A549 (cell line): ENCODE measurements at regions not wholly inside any gene's neighbourhood (a gene's known extent, or its start where the extent isn't known, plus 50 kb on each side); places are given as distances from the start of the nearest gene placed in this dataset.

Experiments
- ATAC-seq, 2 experiments: fragments of 200-7000 bp in 1 of 2; fragments of >200 bp in 1 of 2; cut with Nextera tagmentation in 1 of 2; cut with Tn5 transposase in 1 of 2; 3 replicates each; pipeline versions ENCODE4 v1.8.0 to v1.9.1; 2018 to 2020; ENCODE audit warnings: mild to moderate bottlenecking in 1 of 2, moderate library complexity in 1 of 2
- CTCF ChIA-PET: fragments of 300-600 bp; sonication (Branson Sonifier 250); formaldehyde crosslinking; extraction: SDS; loops from one replicate; lab custom pipeline; 2021; ENCODE audit warnings: antibody characterized with exemption, inconsistent platforms; lab: Yijun Ruan, JAX
- POLR2A ChIA-PET: fragments of 350-600 bp; formaldehyde crosslinking; extraction: SDS; loops from one replicate; lab custom pipeline; 2021; ENCODE audit warnings: antibody characterized with exemption, inconsistent platforms; lab: Yijun Ruan, JAX
- DNase-seq, 2 experiments: peaks; one replicate each; pipeline versions ENCODE4 v3.0.0 to v3.0.0-alpha.2; 2011 to 2016; ENCODE audit warnings: low read depth in 1 of 2, low spot score in 1 of 2
- FAIRE-seq: peaks from 2 replicates; lab custom pipeline; 2011; peaks lifted over from hg19 to GRCh38; lab: Jason Lieb, UNC
- H3K27ac ChIP-seq, 2 experiments: fragments of >200 bp; sonication (Bioruptor Twin); formaldehyde crosslinking; 3 replicates each; pipeline ENCODE4 v1.5.1; 2016 to 2017
- H3K4me1 ChIP-seq: fragments of >200 bp; sonication (Bioruptor Twin); formaldehyde crosslinking; 3 replicates; pipeline ENCODE4 v1.6.1; 2016
- H3K4me2 ChIP-seq: fragments of >200 bp; sonication (Bioruptor Twin); formaldehyde crosslinking; 3 replicates; pipeline ENCODE4 v1.6.1; 2016
- H3K4me3 ChIP-seq: fragments of >200 bp; sonication (Bioruptor Twin); formaldehyde crosslinking; 3 replicates; pipeline ENCODE4 v1.5.1; 2016
- H3K9me3 ChIP-seq: fragments of >200 bp; sonication (Bioruptor Twin); formaldehyde crosslinking; 3 replicates; pipeline ENCODE4 v1.6.1; 2016
- CEBPB ChIP-seq, 2 experiments: fragments of >200 bp in 1 of 2; sonication (Bioruptor Twin) in 1 of 2; formaldehyde crosslinking in 1 of 2; IDR thresholded peaks; 2 replicates each; pipeline ENCODE4 v1.6.1; 2012 to 2016
- CHD2 ChIP-seq: fragments of 150-350 bp; IDR thresholded peaks from 2 replicates; pipeline ENCODE4 v1.6.1; 2014; ENCODE audit warnings: low read length; ENCODE audit not compliant: partially characterized antibody
- EHMT2 ChIP-seq: fragments of 200-600 bp; sonication (generic); IDR thresholded peaks from 2 replicates; pipeline ENCODE4 v1.6.1; 2016; ENCODE audit warnings: antibody characterized with exemption, low read depth, mild to moderate bottlenecking, moderate library complexity
- ESRRA ChIP-seq: fragments of 150-350 bp; IDR thresholded peaks from 2 replicates; pipeline ENCODE4 v1.6.1; 2014; ENCODE audit warnings: mild to moderate bottlenecking, low read length, borderline replicate concordance
- FOSB ChIP-seq: fragments of 250-450 bp; sonication (Bioruptor Pico); IDR thresholded peaks from 2 replicates; pipeline ENCODE4 v1.5.0; 2020; ENCODE audit warnings: mild to moderate bottlenecking, moderate library complexity
- HMGXB4 ChIP-seq: fragments of 250-450 bp; sonication (Bioruptor Pico); IDR thresholded peaks from 2 replicates; pipeline ENCODE4 v1.5.0; 2021; ENCODE audit warnings: mild to moderate bottlenecking, moderate library complexity, borderline replicate concordance
- HOXA7 ChIP-seq: fragments of 250-450 bp; sonication (Bioruptor Pico); IDR thresholded peaks from 2 replicates; pipeline ENCODE4 v1.5.0; 2020; ENCODE audit warnings: mild to moderate bottlenecking, moderate library complexity
- JUN ChIP-seq, 2 experiments: fragments of >200 bp; sonication (Bioruptor Twin); formaldehyde crosslinking; IDR thresholded peaks; 2 replicates in 1 of 2; 3 replicates in 1 of 2; pipeline ENCODE4 v1.6.1; 2016 to 2017
- MAFK ChIP-seq: fragments of 450-650 bp; IDR thresholded peaks from 2 replicates; pipeline ENCODE4 v1.6.1; 2014; ENCODE audit not compliant: partially characterized antibody
- NR3C1 ChIP-seq: fragments of >200 bp; sonication (Bioruptor Twin); formaldehyde crosslinking; IDR thresholded peaks from 3 replicates; pipeline ENCODE4 v1.6.1; 2017
- RAD21 ChIP-seq, 2 experiments: fragments of >200 bp in 1 of 2; sonication (Bioruptor Twin) in 1 of 2; formaldehyde crosslinking in 1 of 2; IDR thresholded peaks in 1 of 2; conservative IDR thresholded peaks in 1 of 2; 2 replicates in 1 of 2; 3 replicates in 1 of 2; pipeline ENCODE4 v1.6.1; 2012 to 2018; ENCODE audit warnings: inconsistent platforms in 1 of 2
- RARB ChIP-seq: fragments of 250-450 bp; sonication (Bioruptor Pico); IDR thresholded peaks from 2 replicates; pipeline ENCODE4 v1.8.0; 2021; ENCODE audit warnings: mild to moderate bottlenecking, moderate library complexity
- RNF2 ChIP-seq: fragments of 200-600 bp; sonication (generic); IDR thresholded peaks from 2 replicates; pipeline ENCODE4 v1.6.1; 2016; ENCODE audit warnings: low read depth, mild to moderate bottlenecking, antibody characterized with exemption, moderate library complexity, borderline replicate concordance
- SMC3 ChIP-seq: fragments of >200 bp; sonication (Bioruptor Twin); formaldehyde crosslinking; IDR thresholded peaks from 3 replicates; pipeline ENCODE4 v1.6.1; 2018; ENCODE audit warnings: inconsistent platforms
- ZFP36 ChIP-seq: fragments of 450-650 bp; IDR thresholded peaks from 2 replicates; pipeline ENCODE4 v1.6.1; 2014; ENCODE audit warnings: borderline replicate concordance; ENCODE audit not compliant: partially characterized antibody
- WGBS: methylation state at CpG from one replicate; pipeline ENCODE4 v1.1.6; 2017; ENCODE audit errors: missing lambda C conversion rate; 5-methylcytosine and 5-hydroxymethylcytosine counted together
- TF ChIP-seq, protein P1 (sequence below): fragments of >200 bp; sonication (Bioruptor Twin); formaldehyde crosslinking; IDR thresholded peaks from 3 replicates; pipeline ENCODE4 v1.5.1; 2016
- TF ChIP-seq, protein P2 (sequence below): IDR thresholded peaks from 2 replicates; pipeline ENCODE4 v1.6.1; 2012
- TF ChIP-seq, protein P3 (sequence below): fragments of 450-650 bp; IDR thresholded peaks from 2 replicates; pipeline ENCODE4 v1.6.1; 2014; ENCODE audit warnings: antibody characterized with exemption

GRCh38 chrX:151505796-151506195 lies 57.7 kb upstream of the PASD1 start:
- WGBS: 0% methylated on average over 2 of the region's 2 CpGs
- no peak overlapping the region for H3K4me2 ChIP-seq
- no peaks in the 10 kb centered on the region for H3K4me1 ChIP-seq
- CTCF ChIA-PET: interaction anchor here (0.6 to 1.6 kb wide), 8 partner anchors 10 to 1407 kb away, joined by 3 to 7 read pairs (median 3); partner anchors contain the start of gene GPR50
- POLR2A ChIA-PET: no interaction called here
- peak; percentile 66 to 85; a peak in 5 of 6 replicates for ATAC-seq
- TF ChIP-seq HMGXB4 (CRISPR knock-in tag) (no peak), ZFP36 (no peak), NR3C1 (no peak), SMC3 (peak; percentile 16; the same call in 1 of the 3 replicates), RAD21 (conservative IDR thresholded peaks at IDR 0.05 in 1 of 2, IDR thresholded peaks at IDR 0.05 in 1 of 2) (peak; percentile 48 to 61), ESRRA (no peak), EHMT2 (no peak), FOSB (CRISPR knock-in tag) (no peak), RNF2 (no peak)
- TF ChIP-seq, protein P1, sequence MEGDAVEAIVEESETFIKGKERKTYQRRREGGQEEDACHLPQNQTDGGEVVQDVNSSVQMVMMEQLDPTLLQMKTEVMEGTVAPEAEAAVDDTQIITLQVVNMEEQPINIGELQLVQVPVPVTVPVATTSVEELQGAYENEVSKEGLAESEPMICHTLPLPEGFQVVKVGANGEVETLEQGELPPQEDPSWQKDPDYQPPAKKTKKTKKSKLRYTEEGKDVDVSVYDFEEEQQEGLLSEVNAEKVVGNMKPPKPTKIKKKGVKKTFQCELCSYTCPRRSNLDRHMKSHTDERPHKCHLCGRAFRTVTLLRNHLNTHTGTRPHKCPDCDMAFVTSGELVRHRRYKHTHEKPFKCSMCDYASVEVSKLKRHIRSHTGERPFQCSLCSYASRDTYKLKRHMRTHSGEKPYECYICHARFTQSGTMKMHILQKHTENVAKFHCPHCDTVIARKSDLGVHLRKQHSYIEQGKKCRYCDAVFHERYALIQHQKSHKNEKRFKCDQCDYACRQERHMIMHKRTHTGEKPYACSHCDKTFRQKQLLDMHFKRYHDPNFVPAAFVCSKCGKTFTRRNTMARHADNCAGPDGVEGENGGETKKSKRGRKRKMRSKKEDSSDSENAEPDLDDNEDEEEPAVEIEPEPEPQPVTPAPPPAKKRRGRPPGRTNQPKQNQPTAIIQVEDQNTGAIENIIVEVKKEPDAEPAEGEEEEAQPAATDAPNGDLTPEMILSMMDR: peak; percentile 37
- TF ChIP-seq, protein P2, sequence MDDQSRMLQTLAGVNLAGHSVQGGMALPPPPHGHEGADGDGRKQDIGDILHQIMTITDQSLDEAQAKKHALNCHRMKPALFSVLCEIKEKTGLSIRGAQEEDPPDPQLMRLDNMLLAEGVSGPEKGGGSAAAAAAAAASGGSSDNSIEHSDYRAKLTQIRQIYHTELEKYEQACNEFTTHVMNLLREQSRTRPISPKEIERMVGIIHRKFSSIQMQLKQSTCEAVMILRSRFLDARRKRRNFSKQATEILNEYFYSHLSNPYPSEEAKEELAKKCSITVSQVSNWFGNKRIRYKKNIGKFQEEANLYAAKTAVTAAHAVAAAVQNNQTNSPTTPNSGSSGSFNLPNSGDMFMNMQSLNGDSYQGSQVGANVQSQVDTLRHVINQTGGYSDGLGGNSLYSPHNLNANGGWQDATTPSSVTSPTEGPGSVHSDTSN: no peak
- no peaks in the 10 kb centered on the region for H3K9me3 ChIP-seq
- H3K4me3 ChIP-seq: no peak overlapping the region
- DNase-seq: peak; percentile 3 to 24
- no peak for FAIRE-seq
- H3K27ac ChIP-seq: no peak overlapping the region

DNA sequence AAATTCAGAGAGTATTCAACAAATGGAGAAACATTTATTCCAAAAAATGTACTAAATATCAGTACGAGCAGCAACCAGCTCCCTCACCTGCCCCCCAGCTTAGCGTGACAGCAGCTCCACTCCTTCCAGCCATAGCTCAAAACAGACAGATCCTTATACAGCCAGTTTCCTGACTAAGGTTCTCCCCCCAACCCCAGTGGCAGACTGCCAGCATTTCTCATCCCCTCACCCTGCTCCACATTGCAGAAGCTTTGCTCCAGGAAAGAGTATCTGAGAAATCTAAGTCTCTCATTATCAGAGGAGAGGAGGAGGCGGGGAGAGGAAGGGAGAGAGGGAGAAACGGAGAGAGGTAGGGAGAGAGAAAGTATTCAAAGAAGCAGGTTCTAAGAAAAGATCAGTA lies 53.3 kb upstream of the PASD1 start:
- CTCF ChIA-PET: no interaction called here
- POLR2A ChIA-PET: no interaction called here
- no peaks in the 10 kb centered on the region for H3K9me3 ChIP-seq
- ATAC-seq (no peak), FAIRE-seq (no peak), DNase-seq (no peak)
- TF ChIP-seq JUN (IDR thresholded peaks at IDR 0.05) (no peak), MAFK (no peak), CHD2 (no peak), HOXA7 (CRISPR knock-in tag) (no peak), HMGXB4 (CRISPR knock-in tag) (no peak), CEBPB (IDR thresholded peaks at IDR 0.05) (no peak), RARB (CRISPR knock-in tag) (no peak)
- TF ChIP-seq, protein P3, sequence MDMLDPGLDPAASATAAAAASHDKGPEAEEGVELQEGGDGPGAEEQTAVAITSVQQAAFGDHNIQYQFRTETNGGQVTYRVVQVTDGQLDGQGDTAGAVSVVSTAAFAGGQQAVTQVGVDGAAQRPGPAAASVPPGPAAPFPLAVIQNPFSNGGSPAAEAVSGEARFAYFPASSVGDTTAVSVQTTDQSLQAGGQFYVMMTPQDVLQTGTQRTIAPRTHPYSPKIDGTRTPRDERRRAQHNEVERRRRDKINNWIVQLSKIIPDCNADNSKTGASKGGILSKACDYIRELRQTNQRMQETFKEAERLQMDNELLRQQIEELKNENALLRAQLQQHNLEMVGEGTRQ: no peak
- TF ChIP-seq, protein P2: no peak
- no peaks in the 10 kb centered on the region for H3K4me1 ChIP-seq
- no peak overlapping the region for H3K4me2 ChIP-seq
- no peak overlapping the region for H3K4me3 ChIP-seq
- no peak overlapping the region for H3K27ac ChIP-seq
- 34% methylated on average over 4 of the region's 4 CpGs for WGBS
